SK-N-SH treated with all-trans-retinoic acid at 6 μM for 48 hours (cell line): ENCODE measurements at regions not wholly inside any gene's neighbourhood (a gene's known extent, or its start where the extent isn't known, plus 50 kb on each side); places are given as distances from the start of the nearest gene placed in this dataset.

Experiments
- ATAC-seq: fragments of 200-7000 bp; cut with Tn5 transposase; 3 replicates; pipeline ENCODE4 v1.9.1; 2020; ENCODE audit warnings: mild to moderate bottlenecking, moderate library complexity
- ARNTL ChIP-seq: fragments of 450-650 bp; formaldehyde crosslinking; IDR thresholded peaks from 2 replicates; pipeline ENCODE4 v1.5.0; 2020; ENCODE audit warnings: low read depth, mild to moderate bottlenecking, moderate library complexity, borderline replicate concordance
- BACH2 ChIP-seq: fragments of 250-450 bp; sonication (Bioruptor Pico); IDR thresholded peaks from 2 replicates; pipeline ENCODE4 v1.9.0; 2021; ENCODE audit warnings: mild to moderate bottlenecking, borderline replicate concordance
- CSDC2 ChIP-seq: fragments of 250-450 bp; sonication (Bioruptor Pico); IDR thresholded peaks from 2 replicates; pipeline ENCODE4 v1.5.0; 2020; ENCODE audit warnings: mild to moderate bottlenecking, moderate library complexity
- CSRNP3 ChIP-seq: fragments of 250-450 bp; sonication (Bioruptor Pico); IDR thresholded peaks from 2 replicates; pipeline ENCODE4 v1.5.1; 2021; ENCODE audit warnings: mild to moderate bottlenecking, moderate library complexity
- ESRRG ChIP-seq: fragments of 250-450 bp; sonication (Bioruptor Pico); IDR thresholded peaks from 2 replicates; pipeline ENCODE4 v1.6.1; 2021; ENCODE audit warnings: mild to moderate bottlenecking
- GLIS3 ChIP-seq: fragments of 250-450 bp; sonication (Bioruptor Pico); IDR thresholded peaks from 2 replicates; pipeline ENCODE4 v1.5.0; 2020; ENCODE audit warnings: mild to moderate bottlenecking, moderate library complexity
- OSR1 ChIP-seq: fragments of 250-450 bp; sonication (Bioruptor Pico); IDR thresholded peaks from 2 replicates; pipeline ENCODE4 v1.8.0; 2022; ENCODE audit warnings: moderate library complexity, mild to moderate bottlenecking, inconsistent platforms
- POU6F1 ChIP-seq: fragments of 250-450 bp; sonication (Bioruptor Pico); IDR thresholded peaks from 2 replicates; pipeline ENCODE4 v1.8.0; 2021; ENCODE audit warnings: low read depth, mild to moderate bottlenecking, moderate library complexity, borderline replicate concordance
- PPARA ChIP-seq: fragments of 250-450 bp; sonication (Bioruptor Pico); IDR thresholded peaks from 2 replicates; pipeline ENCODE4 v1.5.0; 2020; ENCODE audit warnings: mild to moderate bottlenecking, borderline replicate concordance
- RARB ChIP-seq: fragments of 250-450 bp; sonication (Bioruptor Pico); IDR thresholded peaks from 2 replicates; pipeline ENCODE4 v1.8.0; 2021; ENCODE audit warnings: mild to moderate bottlenecking, moderate library complexity
- TCF4 ChIP-seq: fragments of 250-450 bp; sonication (Bioruptor Pico); IDR thresholded peaks from 2 replicates; pipeline ENCODE4 v1.8.0; 2021; ENCODE audit warnings: mild to moderate bottlenecking, moderate library complexity, borderline replicate concordance
- TOX ChIP-seq: fragments of 250-450 bp; sonication (Bioruptor Pico); IDR thresholded peaks from 2 replicates; pipeline ENCODE4 v1.8.0; 2021; ENCODE audit warnings: mild to moderate bottlenecking, moderate library complexity, borderline replicate concordance
- ZC3H10 ChIP-seq: fragments of 250-450 bp; sonication (Bioruptor Pico); IDR thresholded peaks from 2 replicates; pipeline ENCODE4 v1.5.1; 2021; ENCODE audit warnings: mild to moderate bottlenecking, moderate library complexity
- ZFP3 ChIP-seq: fragments of 250-450 bp; sonication (Bioruptor Pico); IDR thresholded peaks from 2 replicates; pipeline ENCODE4 v1.5.0; 2020; ENCODE audit warnings: mild to moderate bottlenecking, moderate library complexity
- ZFP30 ChIP-seq: fragments of 450-650 bp; formaldehyde crosslinking; IDR thresholded peaks from 2 replicates; pipeline ENCODE4 v1.5.0; 2022; ENCODE audit warnings: mild to moderate bottlenecking, moderate library complexity
- ZNF565 ChIP-seq: fragments of 450-650 bp; formaldehyde crosslinking; conservative IDR thresholded peaks from 2 replicates; pipeline ENCODE4 v1.5.0; 2020; ENCODE audit warnings: low read depth, mild to moderate bottlenecking, moderate library complexity
- ZNF8 ChIP-seq: fragments of 450-650 bp; formaldehyde crosslinking; IDR thresholded peaks from 2 replicates; pipeline ENCODE4 v1.5.0; 2020; ENCODE audit warnings: mild to moderate bottlenecking, moderate library complexity
- TF ChIP-seq, protein P1 (sequence below): fragments of 250-450 bp; sonication (Bioruptor Pico); IDR thresholded peaks from 2 replicates; pipeline ENCODE4 v1.8.0; 2020; ENCODE audit warnings: mild to moderate bottlenecking, moderate library complexity, borderline replicate concordance
- TF ChIP-seq, protein P2 (sequence below): fragments of 250-450 bp; sonication (Bioruptor Pico); IDR thresholded peaks from 2 replicates; pipeline ENCODE4 v1.5.0; 2020; ENCODE audit warnings: mild to moderate bottlenecking, moderate library complexity
- TF ChIP-seq, protein P3 (sequence below): fragments of 250-450 bp; sonication (Bioruptor Pico); IDR thresholded peaks from 2 replicates; pipeline ENCODE4 v1.5.1; 2020; ENCODE audit warnings: low read depth, mild to moderate bottlenecking, moderate library complexity

GRCh38 chr1:96651517-96651916, 70.1 kb upstream of the PTBP2 start:
- ATAC-seq, result no peak
- TF ChIP-seq CSRNP3 (no peak), ZFP30 (CRISPR knock-in tag) (no peak), OSR1 (no peak), ZC3H10 (no peak), RARB (no peak), GLIS3 (CRISPR knock-in tag) (no peak), BACH2 (no peak), TCF4 (CRISPR knock-in tag) (no peak), ARNTL (CRISPR knock-in tag) (no peak), PPARA (CRISPR knock-in tag) (no peak), ZNF565 (CRISPR knock-in tag) (no peak), ESRRG (CRISPR knock-in tag) (no peak), TOX (CRISPR knock-in tag) (no peak), ZFP3 (CRISPR knock-in tag) (no peak), POU6F1 (CRISPR knock-in tag) (no peak), ZNF8 (CRISPR knock-in tag) (no peak)
- TF ChIP-seq, protein P1, sequence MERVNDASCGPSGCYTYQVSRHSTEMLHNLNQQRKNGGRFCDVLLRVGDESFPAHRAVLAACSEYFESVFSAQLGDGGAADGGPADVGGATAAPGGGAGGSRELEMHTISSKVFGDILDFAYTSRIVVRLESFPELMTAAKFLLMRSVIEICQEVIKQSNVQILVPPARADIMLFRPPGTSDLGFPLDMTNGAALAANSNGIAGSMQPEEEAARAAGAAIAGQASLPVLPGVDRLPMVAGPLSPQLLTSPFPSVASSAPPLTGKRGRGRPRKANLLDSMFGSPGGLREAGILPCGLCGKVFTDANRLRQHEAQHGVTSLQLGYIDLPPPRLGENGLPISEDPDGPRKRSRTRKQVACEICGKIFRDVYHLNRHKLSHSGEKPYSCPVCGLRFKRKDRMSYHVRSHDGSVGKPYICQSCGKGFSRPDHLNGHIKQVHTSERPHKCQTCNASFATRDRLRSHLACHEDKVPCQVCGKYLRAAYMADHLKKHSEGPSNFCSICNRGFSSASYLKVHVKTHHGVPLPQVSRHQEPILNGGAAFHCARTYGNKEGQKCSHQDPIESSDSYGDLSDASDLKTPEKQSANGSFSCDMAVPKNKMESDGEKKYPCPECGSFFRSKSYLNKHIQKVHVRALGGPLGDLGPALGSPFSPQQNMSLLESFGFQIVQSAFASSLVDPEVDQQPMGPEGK (CRISPR knock-in tag), result no peak
- TF ChIP-seq, protein P2, sequence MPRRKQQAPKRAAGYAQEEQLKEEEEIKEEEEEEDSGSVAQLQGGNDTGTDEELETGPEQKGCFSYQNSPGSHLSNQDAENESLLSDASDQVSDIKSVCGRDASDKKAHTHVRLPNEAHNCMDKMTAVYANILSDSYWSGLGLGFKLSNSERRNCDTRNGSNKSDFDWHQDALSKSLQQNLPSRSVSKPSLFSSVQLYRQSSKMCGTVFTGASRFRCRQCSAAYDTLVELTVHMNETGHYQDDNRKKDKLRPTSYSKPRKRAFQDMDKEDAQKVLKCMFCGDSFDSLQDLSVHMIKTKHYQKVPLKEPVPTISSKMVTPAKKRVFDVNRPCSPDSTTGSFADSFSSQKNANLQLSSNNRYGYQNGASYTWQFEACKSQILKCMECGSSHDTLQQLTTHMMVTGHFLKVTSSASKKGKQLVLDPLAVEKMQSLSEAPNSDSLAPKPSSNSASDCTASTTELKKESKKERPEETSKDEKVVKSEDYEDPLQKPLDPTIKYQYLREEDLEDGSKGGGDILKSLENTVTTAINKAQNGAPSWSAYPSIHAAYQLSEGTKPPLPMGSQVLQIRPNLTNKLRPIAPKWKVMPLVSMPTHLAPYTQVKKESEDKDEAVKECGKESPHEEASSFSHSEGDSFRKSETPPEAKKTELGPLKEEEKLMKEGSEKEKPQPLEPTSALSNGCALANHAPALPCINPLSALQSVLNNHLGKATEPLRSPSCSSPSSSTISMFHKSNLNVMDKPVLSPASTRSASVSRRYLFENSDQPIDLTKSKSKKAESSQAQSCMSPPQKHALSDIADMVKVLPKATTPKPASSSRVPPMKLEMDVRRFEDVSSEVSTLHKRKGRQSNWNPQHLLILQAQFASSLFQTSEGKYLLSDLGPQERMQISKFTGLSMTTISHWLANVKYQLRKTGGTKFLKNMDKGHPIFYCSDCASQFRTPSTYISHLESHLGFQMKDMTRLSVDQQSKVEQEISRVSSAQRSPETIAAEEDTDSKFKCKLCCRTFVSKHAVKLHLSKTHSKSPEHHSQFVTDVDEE (CRISPR knock-in tag), result no peak
- TF ChIP-seq, protein P3, sequence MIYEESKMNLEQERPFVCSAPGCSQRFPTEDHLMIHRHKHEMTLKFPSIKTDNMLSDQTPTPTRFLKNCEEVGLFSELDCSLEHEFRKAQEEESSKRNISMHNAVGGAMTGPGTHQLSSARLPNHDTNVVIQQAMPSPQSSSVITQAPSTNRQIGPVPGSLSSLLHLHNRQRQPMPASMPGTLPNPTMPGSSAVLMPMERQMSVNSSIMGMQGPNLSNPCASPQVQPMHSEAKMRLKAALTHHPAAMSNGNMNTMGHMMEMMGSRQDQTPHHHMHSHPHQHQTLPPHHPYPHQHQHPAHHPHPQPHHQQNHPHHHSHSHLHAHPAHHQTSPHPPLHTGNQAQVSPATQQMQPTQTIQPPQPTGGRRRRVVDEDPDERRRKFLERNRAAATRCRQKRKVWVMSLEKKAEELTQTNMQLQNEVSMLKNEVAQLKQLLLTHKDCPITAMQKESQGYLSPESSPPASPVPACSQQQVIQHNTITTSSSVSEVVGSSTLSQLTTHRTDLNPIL (CRISPR knock-in tag), result no peak

- no peak for ATAC-seq
- TF ChIP-seq POU6F1 (CRISPR knock-in tag), result no peak
- TF ChIP-seq CSDC2 (CRISPR knock-in tag), result no peak
- no peak for TF ChIP-seq TCF4 (CRISPR knock-in tag)
- no peak for TF ChIP-seq ZNF565 (CRISPR knock-in tag)
- TF ChIP-seq, protein P2 (CRISPR knock-in tag), result no peak
- no peak for TF ChIP-seq ZC3H10
- no peak for TF ChIP-seq CSRNP3
- no peak for TF ChIP-seq TOX (CRISPR knock-in tag)
- no peak for TF ChIP-seq PPARA (CRISPR knock-in tag)
- TF ChIP-seq, protein P1 (CRISPR knock-in tag), result no peak
- TF ChIP-seq ZFP3 (CRISPR knock-in tag), result no peak
- TF ChIP-seq ESRRG (CRISPR knock-in tag), result no peak
- no peak for TF ChIP-seq OSR1
- TF ChIP-seq BACH2, result no peak
Observed at GRCh38 chr1:96660051-96660450, 61.5 kb upstream of the PTBP2 start.
